GM23248 (cell line): ENCODE measurements at regions not wholly inside any gene's neighbourhood (a gene's known extent, or its start where the extent isn't known, plus 50 kb on each side); places are given as distances from the start of the nearest gene placed in this dataset.

Experiments
- DNase-seq: peaks from one replicate; pipeline ENCODE4 v3.0.0-alpha.2; 2015
- H2AFZ ChIP-seq: fragments of 200-600 bp; sonication (generic); 2 replicates; pipeline ENCODE4 v1.6.1; 2016; ENCODE audit warnings: antibody characterized with exemption
- H3F3A ChIP-seq: fragments of 200-600 bp; sonication (generic); 2 replicates; pipeline ENCODE4 v1.6.1; 2016; ENCODE audit warnings: mild to moderate bottlenecking, antibody characterized with exemption, mixed run types; ENCODE audit not compliant: insufficient read depth
- H3K27ac ChIP-seq: fragments of 200-600 bp; sonication (generic); 2 replicates; pipeline ENCODE4 v1.5.1; 2016; ENCODE audit warnings: mild to moderate bottlenecking
- H3K27me3 ChIP-seq: fragments of 200-600 bp; sonication (generic); replicated peaks from 2 replicates; pipeline ENCODE4 v1.6.1; 2016; ENCODE audit warnings: mild to moderate bottlenecking; ENCODE audit not compliant: insufficient read depth
- H3K36me3 ChIP-seq: fragments of 200-600 bp; sonication (generic); 2 replicates; pipeline ENCODE4 v1.6.1; 2016; ENCODE audit warnings: low read depth, mild to moderate bottlenecking
- H3K4me1 ChIP-seq: fragments of 200-600 bp; sonication (generic); 2 replicates; pipeline ENCODE4 v1.6.1; 2016; ENCODE audit warnings: mild to moderate bottlenecking; ENCODE audit not compliant: insufficient read depth
- H3K4me2 ChIP-seq: fragments of 200-600 bp; sonication (generic); one replicate; pipeline ENCODE4 v1.6.1; 2016; ENCODE audit warnings: mild to moderate bottlenecking; ENCODE audit not compliant: unreplicated experiment
- H3K4me3 ChIP-seq: fragments of 200-600 bp; sonication (generic); 2 replicates; pipeline ENCODE4 v1.5.1; 2016; ENCODE audit warnings: mild to moderate bottlenecking
- H3K79me2 ChIP-seq: fragments of 200-600 bp; sonication (generic); 2 replicates; pipeline ENCODE4 v1.6.1; 2016; ENCODE audit warnings: mild to moderate bottlenecking; ENCODE audit not compliant: insufficient read depth
- H3K9ac ChIP-seq: fragments of 200-600 bp; sonication (generic); 2 replicates; pipeline ENCODE4 v1.6.1; 2016; ENCODE audit warnings: mild to moderate bottlenecking
- H3K9me2 ChIP-seq: fragments of 200-600 bp; sonication (generic); 2 replicates; pipeline ENCODE4 v1.6.1; 2016; ENCODE audit warnings: mixed run types, mild to moderate bottlenecking, moderate library complexity; ENCODE audit not compliant: insufficient read depth
- H3K9me3 ChIP-seq: fragments of 200-600 bp; sonication (generic); one replicate; pipeline ENCODE4 v1.6.1; 2017; ENCODE audit warnings: low read depth
- H4K20me1 ChIP-seq: fragments of 200-600 bp; sonication (generic); 2 replicates; pipeline ENCODE4 v1.6.0; 2016; ENCODE audit not compliant: insufficient read depth
- EZH2 ChIP-seq: fragments of 200-600 bp; sonication (generic); IDR thresholded peaks from 2 replicates; pipeline ENCODE4 v1.6.1; 2018; ENCODE audit warnings: antibody characterized with exemption, mild to moderate bottlenecking; ENCODE audit not compliant: insufficient read depth, poor library complexity, severe bottlenecking
- EZH2phosphoT487 ChIP-seq: fragments of 200-600 bp; sonication (generic); IDR thresholded peaks from 2 replicates; pipeline ENCODE4 v1.6.1; 2018; ENCODE audit warnings: antibody characterized with exemption, moderate library complexity, mild to moderate bottlenecking, low read depth; ENCODE audit not compliant: insufficient read depth
- WGBS, 2 experiments: methylation state at CpG; one replicate each; pipeline ENCODE4 v1.1.6; 2015 to 2017; ENCODE audit warnings: low lambda C conversion rate in 2 of 2, low coverage in 1 of 2; ENCODE audit errors: missing lambda C conversion rate in 2 of 2; 5-methylcytosine and 5-hydroxymethylcytosine counted together
- in situ Hi-C: fragments of 300-500 bp; cut with MboI; formaldehyde crosslinking; loops from 2 replicates; pipeline ENCODE4 v1.15.0; 2020

- 68 to 75% methylated on average over 1 of the region's 1 CpG for WGBS, 2 experiments
- H3K4me3 ChIP-seq = no peak overlapping the region
- in situ Hi-C loops = no loop called here
- H3F3A ChIP-seq = no peaks in the 10 kb centered on the region
- H3K36me3 ChIP-seq = no peaks in the 10 kb centered on the region
- H3K4me1 ChIP-seq = no peaks in the 10 kb centered on the region
- H3K9ac ChIP-seq = no peak overlapping the region
- H2AFZ ChIP-seq = no peak overlapping the region
- H3K9me3 ChIP-seq = no peaks in the 10 kb centered on the region
- H3K79me2 ChIP-seq = no peaks in the 10 kb centered on the region
- no peak overlapping the region for H3K4me2 ChIP-seq
- no peak for DNase-seq
- TF ChIP-seq EZH2 = no peak
- no peaks in the 10 kb centered on the region for H3K27me3 ChIP-seq
- no peaks in the 10 kb centered on the region for H4K20me1 ChIP-seq
- no peak overlapping the region for H3K27ac ChIP-seq
- H3K9me2 ChIP-seq = no peaks in the 10 kb centered on the region
Observed at GRCh38 chr6:145235207-145235606, 500.1 kb downstream of the EPM2A start.

- Histone ChIP-seq H3K9me2 (no peaks in the 10 kb centered on the region), H3K4me3 (no peak overlapping the region), H3K9me3 (no peaks in the 10 kb centered on the region), H3K36me3 (no peaks in the 10 kb centered on the region), H3K27me3 (no peaks in the 10 kb centered on the region), H3K4me1 (peaks cover 12% of the 10 kb centered on the region), H3K4me2 (no peak overlapping the region), H3F3A (peaks cover 10% of the 10 kb centered on the region; the same call in 1 of the 2 replicates), H4K20me1 (no peaks in the 10 kb centered on the region), H3K27ac (no peak overlapping the region), H2AFZ (no peak overlapping the region), H3K9ac (no peak overlapping the region), H3K79me2 (no peaks in the 10 kb centered on the region)
- no peak for TF ChIP-seq EZH2phosphoT487
- TF ChIP-seq EZH2 = no peak
- no peak for DNase-seq
- in situ Hi-C loops = no loop called here
Observed at GRCh38 chr6:145238787-145239186, 496.5 kb downstream of the EPM2A start.

- no peaks in the 10 kb centered on the region for H3K9me3 ChIP-seq
- no peaks in the 10 kb centered on the region for H3K36me3 ChIP-seq
- peak overlapping the region; percentile 5 for H3K4me2 ChIP-seq
- 37 to 40% methylated on average over 3 of the region's 3 CpGs for WGBS, 2 experiments
- H3K4me3 ChIP-seq = no peak overlapping the region
- H3K27me3 ChIP-seq = no peaks in the 10 kb centered on the region
- no peak for TF ChIP-seq EZH2
- no peak for TF ChIP-seq EZH2phosphoT487
- 0 out of 2 replicates have a peak overlapping the region, but pooled peaks have one; percentile 18 for H3K27ac ChIP-seq
- H3K9me2 ChIP-seq = no peaks in the 10 kb centered on the region
- H2AFZ ChIP-seq = peak overlapping the region; percentile 36; the same call in 1 of the 2 replicates
- in situ Hi-C loops = no loop called here
- peaks cover 12% of the 10 kb centered on the region for H3K4me1 ChIP-seq
- H3K9ac ChIP-seq = no peak overlapping the region
- no peaks in the 10 kb centered on the region for H3K79me2 ChIP-seq
- peaks cover 10% of the 10 kb centered on the region; the same call in 1 of the 2 replicates for H3F3A ChIP-seq
- no peaks in the 10 kb centered on the region for H4K20me1 ChIP-seq
- peak; percentile 77 for DNase-seq
Observed at GRCh38 chr6:145241039-145241438, 494.3 kb downstream of the EPM2A start.

GRCh38 chr6:145241721-145242120 lies 493.6 kb downstream of the EPM2A start:
- Histone ChIP-seq H2AFZ (peak overlapping the region; percentile 36; the same call in 1 of the 2 replicates), H4K20me1 (no peaks in the 10 kb centered on the region), H3K9me3 (no peaks in the 10 kb centered on the region), H3K9me2 (no peaks in the 10 kb centered on the region), H3K36me3 (no peaks in the 10 kb centered on the region), H3F3A (peaks cover 10% of the 10 kb centered on the region; the same call in 1 of the 2 replicates), H3K27ac (no peak overlapping the region), H3K4me3 (no peak overlapping the region), H3K9ac (no peak overlapping the region), H3K4me1 (peaks cover 12% of the 10 kb centered on the region), H3K79me2 (no peaks in the 10 kb centered on the region), H3K4me2 (no peak overlapping the region), H3K27me3 (no peaks in the 10 kb centered on the region)
- TF ChIP-seq EZH2phosphoT487 (no peak), EZH2 (no peak)
- in situ Hi-C loops = no loop called here
- no peak for DNase-seq
- WGBS, 2 experiments = 35 to 41% methylated on average over 3 of the region's 3 CpGs

GRCh38 chr6:145244349-145245100 lies 490.8 kb downstream of the EPM2A start:
- Histone ChIP-seq H3K9me2 (no peaks in the 10 kb centered on the region), H3K27me3 (no peaks in the 10 kb centered on the region), H3K9me3 (no peaks in the 10 kb centered on the region), H3K4me2 (no peak overlapping the region), H4K20me1 (no peaks in the 10 kb centered on the region), H3K4me3 (no peak overlapping the region), H3K9ac (no peak overlapping the region), H3K27ac (no peak overlapping the region), H2AFZ (no peak overlapping the region), H3F3A (peaks cover 22% of the 10 kb centered on the region; the same call in 1 of the 2 replicates), H3K36me3 (no peaks in the 10 kb centered on the region), H3K79me2 (no peaks in the 10 kb centered on the region), H3K4me1 (peaks cover 17% of the 10 kb centered on the region)
- in situ Hi-C loops = no loop called here
- 54% methylated on average over 3 of the region's 3 CpGs for WGBS, 2 experiments
- TF ChIP-seq EZH2phosphoT487 (no peak), EZH2 (no peak)
- DNase-seq = no peak
